GM12891 (cell line): ENCODE measurements at regions not wholly inside any gene's neighbourhood (a gene's known extent, or its start where the extent isn't known, plus 50 kb on each side); places are given as distances from the start of the nearest gene placed in this dataset.

Source experiments
- POLR2A ChIP-seq: IDR thresholded peaks from 2 replicates; pipeline ENCODE4 v1.6.1; 2011; ENCODE audit warnings: low read depth, low read length, control low read depth
- POLR2AphosphoS5 ChIP-seq: IDR thresholded peaks from 2 replicates; pipeline ENCODE4 v1.6.1; 2011; ENCODE audit warnings: low read depth, low read length, control low read depth
- TAF1 ChIP-seq: IDR thresholded peaks from 2 replicates; pipeline ENCODE4 v1.6.1; 2011; ENCODE audit warnings: low read depth, low read length, control low read depth

DNA sequence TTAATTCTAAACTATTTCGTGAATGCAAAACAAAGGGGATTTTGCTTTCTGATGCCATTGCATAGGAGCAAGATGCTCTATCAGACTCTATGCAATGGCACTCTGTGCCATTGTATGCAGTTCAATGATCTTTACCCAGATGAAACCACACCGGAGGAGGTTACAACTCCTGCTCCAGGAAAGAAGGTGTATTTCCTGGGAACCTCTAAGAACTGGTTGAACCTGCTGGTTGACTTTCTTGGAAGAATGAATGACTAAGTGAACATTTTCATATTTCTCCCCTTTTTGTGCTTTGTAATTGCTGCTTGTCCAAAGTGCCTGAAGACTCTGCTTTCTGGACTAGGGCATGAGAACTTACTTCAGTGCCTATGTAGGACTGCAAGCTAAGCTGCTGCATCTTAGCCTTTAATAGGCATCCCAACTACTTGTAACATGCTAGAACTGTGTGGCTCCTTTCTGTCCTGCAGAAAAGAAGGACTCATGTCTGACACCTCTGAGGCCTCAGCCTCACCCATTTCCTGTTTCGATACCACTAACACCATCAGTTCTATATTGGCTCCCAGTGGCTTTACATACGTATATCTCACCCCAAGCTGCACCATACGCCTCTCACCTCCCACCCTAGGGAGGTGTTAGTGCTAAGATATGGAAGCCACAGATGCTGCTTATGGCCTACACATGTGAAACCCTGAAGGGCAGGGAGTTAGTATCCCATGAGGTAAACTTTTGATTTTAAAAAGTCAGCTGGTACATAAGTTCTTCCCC, 193.5 kb upstream of the CNOT2 start:
- TF ChIP-seq POLR2AphosphoS5 (no peak), POLR2A (no peak), TAF1 (no peak)
